ENCODE measurements at regions not wholly inside any gene's neighbourhood (a gene's known extent, or its start where the extent isn't known, plus 50 kb on each side); places are given as distances from the start of the nearest gene placed in this dataset.

GRCh38 chr20:10939331-10939941 lies 265.6 kb upstream of the JAG1 start:
- 89 to 97% methylated on average over 2 of the region's 2 CpGs for WGBS, 2 donors (ENCODE audit: low coverage in 1 of 2)
- Histone ChIP-seq H3K4me3 (no peak overlapping the region), H3K9me3 (no peaks in the 10 kb centered on the region), H3K36me3 (no peaks in the 10 kb centered on the region), H3K4me1 (no peaks in the 10 kb centered on the region), H3K27me3 (no peaks in the 10 kb centered on the region), H3K27ac (no peak overlapping the region)
- no peak for TF ChIP-seq POLR2AphosphoS5 (IDR thresholded peaks at IDR 0.05)
- TF ChIP-seq CTCF (IDR thresholded peaks at IDR 0.05) = no peak
- TF ChIP-seq POLR2A (IDR thresholded peaks at IDR 0.05) = no peak
- TF ChIP-seq EP300 (IDR thresholded peaks at IDR 0.05) = no peak
- no peak for ATAC-seq

GRCh38 chr20:10940941-10941340 lies 267.1 kb upstream of the JAG1 start:
- Histone ChIP-seq H3K36me3 (no peaks in the 10 kb centered on the region), H3K27me3 (no peaks in the 10 kb centered on the region), H3K4me1 (no peaks in the 10 kb centered on the region), H3K4me3 (no peak overlapping the region), H3K27ac (no peak overlapping the region), H3K9me3 (no peaks in the 10 kb centered on the region)
- TF ChIP-seq CTCF (IDR thresholded peaks at IDR 0.05) (no peak), EP300 (IDR thresholded peaks at IDR 0.05) (no peak), POLR2A (IDR thresholded peaks at IDR 0.05) (no peak), POLR2AphosphoS5 (IDR thresholded peaks at IDR 0.05) (no peak)
- ATAC-seq = no peak
- 67 to 88% methylated on average over 3 to 4 of the region's 4 CpGs for WGBS, 2 donors (ENCODE audit: low coverage in 1 of 2)

GRCh38 chr20:10943686-10944265 lies 270.0 kb upstream of the JAG1 start:
- no peaks in the 10 kb centered on the region for H3K36me3 ChIP-seq
- no peak overlapping the region for H3K4me3 ChIP-seq
- no peaks in the 10 kb centered on the region for H3K4me1 ChIP-seq
- ATAC-seq = no peak
- no peaks in the 10 kb centered on the region for H3K27me3 ChIP-seq
- no peak overlapping the region for H3K27ac ChIP-seq
- no peaks in the 10 kb centered on the region for H3K9me3 ChIP-seq
- WGBS, 2 donors (ENCODE audit: low coverage in 1 of 2) = 63 to 65% methylated on average over 4 of the region's 4 CpGs
- no peak for TF ChIP-seq EP300 (IDR thresholded peaks at IDR 0.05)
- TF ChIP-seq POLR2AphosphoS5 (IDR thresholded peaks at IDR 0.05) = no peak
- TF ChIP-seq POLR2A (IDR thresholded peaks at IDR 0.05) = no peak
- TF ChIP-seq CTCF (IDR thresholded peaks at IDR 0.05) = no peak

GRCh38 chr20:10946124-10946880 lies 272.5 kb upstream of the JAG1 start:
- TF ChIP-seq CTCF (IDR thresholded peaks at IDR 0.05) (no peak), POLR2AphosphoS5 (IDR thresholded peaks at IDR 0.05) (no peak), EP300 (IDR thresholded peaks at IDR 0.05) (no peak), POLR2A (IDR thresholded peaks at IDR 0.05) (no peak)
- Histone ChIP-seq H3K4me3 (no peak overlapping the region), H3K27me3 (no peaks in the 10 kb centered on the region), H3K4me1 (no peaks in the 10 kb centered on the region), H3K27ac (no peak overlapping the region), H3K9me3 (no peaks in the 10 kb centered on the region), H3K36me3 (no peaks in the 10 kb centered on the region)
- no peak for ATAC-seq
- 27 to 72% methylated on average over 2 of the region's 2 CpGs for WGBS, 2 donors (ENCODE audit: low coverage in 1 of 2)

GRCh38 chr20:10947726-10948125 lies 273.9 kb upstream of the JAG1 start:
- TF ChIP-seq CTCF (IDR thresholded peaks at IDR 0.05) = no peak
- TF ChIP-seq POLR2AphosphoS5 (IDR thresholded peaks at IDR 0.05) = no peak
- no peak for TF ChIP-seq POLR2A (IDR thresholded peaks at IDR 0.05)
- no peak for TF ChIP-seq EP300 (IDR thresholded peaks at IDR 0.05)
- H3K27ac ChIP-seq = no peak overlapping the region
- no peaks in the 10 kb centered on the region for H3K27me3 ChIP-seq
- H3K36me3 ChIP-seq = no peaks in the 10 kb centered on the region
- H3K9me3 ChIP-seq = no peaks in the 10 kb centered on the region
- no peak overlapping the region for H3K4me3 ChIP-seq
- ATAC-seq = no peak
- H3K4me1 ChIP-seq = no peaks in the 10 kb centered on the region
